ENCODE measurements at regions not wholly inside any gene's neighbourhood (a gene's known extent, or its start where the extent isn't known, plus 50 kb on each side); places are given as distances from the start of the nearest gene placed in this dataset.

DNA sequence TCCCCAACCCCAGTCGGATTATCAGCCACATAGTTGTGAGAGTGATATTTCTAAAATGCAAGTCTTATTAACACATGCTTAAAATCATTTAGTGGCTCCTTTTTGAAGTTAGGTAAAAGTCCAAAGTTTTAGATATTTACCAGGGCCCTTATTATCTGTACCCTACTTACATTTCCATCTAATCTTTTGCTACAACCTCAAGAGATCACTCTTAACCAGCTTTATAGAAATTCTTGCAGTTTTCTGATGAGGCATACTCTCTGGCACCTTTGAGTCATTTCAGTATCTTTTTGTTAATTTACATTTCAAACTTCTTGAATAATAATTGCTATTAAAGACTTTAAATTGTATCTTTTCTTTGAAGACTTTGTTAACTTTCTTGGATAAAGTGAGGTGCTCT is 453.3 kb downstream of the RFPL4B start:
- no peak for DNase-seq (ENCODE audit: low read depth in 2 of 2)

GRCh38 chr6:112800916-112801315 is 453.8 kb downstream of the RFPL4B start:
- DNase-seq (ENCODE audit: low read depth in 2 of 2), result no peak

DNA sequence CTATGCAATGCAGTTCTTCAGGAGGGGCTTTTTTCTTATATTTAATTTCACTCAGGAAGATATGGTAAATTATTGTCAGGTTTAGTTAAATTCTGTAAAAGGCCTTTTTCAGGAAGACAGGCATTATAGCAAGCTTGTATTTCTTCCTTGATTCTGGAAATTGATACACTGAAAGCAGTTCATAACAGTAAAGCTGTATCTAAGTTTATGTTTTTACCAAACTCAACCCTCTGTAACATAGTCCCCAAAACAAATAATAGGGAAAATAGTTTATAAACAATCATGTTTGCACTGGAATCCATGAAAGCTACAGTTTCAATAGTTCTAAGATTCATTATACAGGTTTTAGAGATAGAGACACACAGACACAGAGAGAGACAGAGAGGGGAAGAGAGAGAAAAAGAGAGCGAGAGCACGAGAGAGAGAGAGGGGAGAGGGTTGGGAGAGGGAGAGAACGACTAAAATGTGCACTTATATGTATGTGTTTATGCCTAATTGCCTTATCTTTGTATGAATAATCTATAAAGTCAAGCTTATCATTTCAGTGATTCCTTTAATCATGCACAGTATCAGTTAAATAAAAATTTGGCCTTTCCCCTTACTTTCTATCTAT is 454.4 kb downstream of the RFPL4B start:
- no peak for DNase-seq (ENCODE audit: low read depth in 2 of 2)

DNA sequence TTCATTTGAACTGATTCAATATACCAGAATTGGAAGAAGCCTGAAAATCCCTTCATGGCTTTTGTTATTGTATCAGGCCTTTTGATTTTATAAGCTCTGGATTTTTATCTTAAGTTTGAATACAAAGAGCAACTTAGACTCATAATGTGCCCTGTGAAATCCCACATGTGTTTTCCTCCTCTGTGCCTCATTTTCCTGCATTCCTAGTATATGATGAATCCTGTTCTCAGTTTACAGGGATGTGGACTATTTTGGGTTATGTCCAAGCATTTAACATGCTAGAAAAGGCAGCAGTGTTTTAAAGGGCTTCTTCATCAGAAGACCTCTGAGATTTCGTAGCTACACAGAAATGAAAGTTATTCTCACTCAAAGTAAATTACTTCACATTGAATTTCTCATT is 455.0 kb downstream of the RFPL4B start:
- DNase-seq (ENCODE audit: low read depth in 2 of 2), result no peak

DNA sequence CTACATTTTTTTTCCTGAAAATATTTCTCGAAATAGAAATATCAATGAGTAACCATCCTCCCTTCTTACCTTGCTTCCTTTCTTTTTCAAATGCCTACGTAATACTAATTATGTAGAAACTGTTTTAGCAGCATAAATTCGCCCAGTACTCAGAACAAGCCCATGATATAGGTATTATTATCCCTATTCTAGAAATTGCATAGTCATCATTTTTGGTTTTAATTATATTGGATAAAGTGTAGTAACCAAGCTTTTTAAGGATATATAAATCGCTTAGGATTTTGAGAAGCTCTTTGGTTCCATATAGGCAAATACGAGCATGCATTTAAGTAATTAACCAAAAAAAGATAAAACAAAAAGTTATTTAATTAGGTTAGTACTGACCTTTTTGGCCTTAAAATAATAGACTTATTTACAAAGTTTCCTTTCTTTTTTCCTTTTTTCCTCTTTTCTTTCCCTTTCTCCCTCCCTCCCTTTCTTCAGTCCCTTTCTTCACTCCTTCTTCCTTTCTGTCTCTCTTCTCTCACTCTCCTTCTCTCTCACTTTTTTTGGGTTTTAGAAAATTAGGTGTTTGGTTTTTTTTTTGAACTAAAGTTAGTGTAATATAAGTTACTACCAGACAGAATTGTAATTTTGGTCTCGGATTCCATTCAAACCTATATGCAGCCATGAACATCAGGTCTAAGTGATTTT is 457.7 kb downstream of the RFPL4B start:
- no peak for DNase-seq (ENCODE audit: low read depth in 2 of 2)

- DNase-seq (ENCODE audit: low read depth in 2 of 2), result no peak
Observed at GRCh38 chr6:112806163-112806865, 459.2 kb downstream of the RFPL4B start.

GRCh38 chr6:112821476-112821875 is 474.3 kb downstream of the RFPL4B start:
- no peak for DNase-seq (ENCODE audit: low read depth in 2 of 2)

DNA sequence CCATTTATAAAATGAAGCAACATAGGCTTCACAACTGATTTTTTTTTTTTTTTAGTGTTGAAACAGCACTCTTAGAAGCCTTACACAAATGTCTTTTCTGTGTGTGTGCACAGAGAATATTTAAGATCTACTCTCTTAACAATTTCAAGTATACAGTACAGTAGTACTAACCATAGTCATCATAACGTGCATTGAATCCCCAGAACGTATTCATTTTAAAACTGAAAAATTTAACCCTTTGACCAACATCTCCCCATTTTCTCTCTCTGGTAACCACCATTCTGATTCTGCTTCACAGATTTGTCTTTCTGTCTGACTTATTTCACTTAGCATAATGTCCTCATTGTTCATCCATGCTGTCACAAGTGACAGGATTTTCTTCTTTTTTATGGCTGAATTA is 475.6 kb downstream of the RFPL4B start:
- DNase-seq (ENCODE audit: low read depth in 2 of 2), result no peak

DNA sequence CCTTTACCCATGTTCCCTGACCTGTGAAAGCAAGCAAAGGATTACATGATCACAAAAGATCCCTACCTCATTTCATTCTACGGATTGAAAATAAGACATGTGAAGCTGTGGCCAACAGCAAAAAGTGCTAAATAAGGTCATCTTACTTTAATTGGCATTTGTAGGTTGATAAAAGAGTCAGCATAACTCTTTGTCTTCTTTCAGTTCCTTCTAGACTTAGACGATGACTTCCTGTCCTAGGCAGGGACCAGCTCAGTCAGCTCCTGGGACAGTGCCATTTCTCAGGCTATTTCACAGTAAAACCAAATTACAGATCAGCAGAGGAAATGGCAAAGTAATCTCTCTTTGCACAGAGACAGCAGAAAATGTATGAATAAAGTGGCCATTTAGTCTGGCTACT is 480.7 kb downstream of the RFPL4B start:
- DNase-seq (ENCODE audit: low read depth in 2 of 2), result no peak

GRCh38 chr6:112831022-112831421 is 483.9 kb downstream of the RFPL4B start:
- DNase-seq (ENCODE audit: low read depth in 2 of 2), result no peak

- no peak for DNase-seq (ENCODE audit: low read depth in 2 of 2)
Observed at GRCh38 chr6:112833581-112834131, 486.5 kb downstream of the RFPL4B start.

- DNase-seq (ENCODE audit: low read depth in 2 of 2), result no peak
Observed at GRCh38 chr6:112835078-112835477, 487.9 kb downstream of the RFPL4B start.

DNA sequence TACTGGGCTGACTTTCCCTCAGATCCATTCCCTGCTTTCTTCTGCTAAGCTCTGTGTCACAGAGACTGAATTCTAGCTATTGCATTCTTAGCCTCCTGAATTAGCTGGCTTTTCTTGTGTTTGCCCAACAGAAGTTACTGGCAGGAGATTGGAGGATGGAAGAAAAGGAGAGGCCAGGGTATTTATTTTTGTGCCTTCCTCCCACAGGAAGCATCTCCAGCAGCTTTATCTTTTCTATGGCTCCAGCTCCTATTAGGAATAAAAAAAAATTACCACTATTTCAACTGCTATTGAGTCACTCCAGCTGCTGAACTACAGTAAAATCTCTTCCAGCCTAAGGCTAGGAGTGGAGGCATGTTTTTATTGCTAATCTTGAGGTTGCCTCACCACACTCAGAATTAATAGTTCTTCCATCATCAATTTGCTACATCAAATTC is 492.4 kb downstream of the RFPL4B start:
- no peak for DNase-seq (ENCODE audit: low read depth in 2 of 2)

- DNase-seq (ENCODE audit: low read depth in 2 of 2), result no peak
Observed at GRCh38 chr6:112841553-112842329, 494.6 kb downstream of the RFPL4B start.

DNA sequence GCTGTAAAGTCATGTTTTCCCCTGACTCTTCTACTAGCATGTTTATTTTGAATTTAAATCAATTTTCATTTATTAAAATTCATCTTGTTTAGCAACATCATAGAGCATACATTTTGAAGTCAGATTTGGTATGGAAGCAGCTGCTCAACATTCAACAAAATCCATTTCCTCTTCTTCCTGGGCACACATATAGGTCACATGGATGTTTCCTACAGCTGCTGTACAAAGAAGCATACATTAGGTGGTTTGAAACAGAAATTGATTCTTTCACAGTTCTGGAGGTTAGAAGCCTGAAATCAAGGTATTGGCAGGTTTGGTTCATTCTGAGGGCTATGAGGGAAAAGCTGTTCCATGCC is 495.2 kb downstream of the RFPL4B start:
- DNase-seq (ENCODE audit: low read depth in 2 of 2), result no peak

DNA sequence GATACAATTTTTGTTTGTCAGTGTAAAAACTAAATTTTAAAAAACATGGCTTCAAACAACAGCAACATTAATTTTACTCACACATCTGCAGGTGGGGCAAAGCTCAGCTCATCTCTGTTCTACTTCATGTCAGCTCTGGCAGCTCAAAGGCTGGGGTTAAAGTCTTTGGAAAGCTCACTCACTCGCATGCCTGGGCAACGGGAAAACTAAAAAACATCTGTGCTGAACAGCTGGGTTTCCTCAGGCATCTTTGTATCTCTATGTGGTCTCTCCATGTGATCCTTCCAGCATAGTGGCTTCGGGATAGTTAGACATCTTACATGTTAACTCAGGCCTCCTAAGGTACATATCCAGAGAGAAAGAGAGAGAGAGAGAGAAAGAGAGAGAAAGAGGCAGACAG is 499.6 kb downstream of the RFPL4B start:
- DNase-seq (ENCODE audit: low read depth in 2 of 2), result no peak

GRCh38 chr6:112851146-112851545 is 504.0 kb downstream of the RFPL4B start:
- DNase-seq (ENCODE audit: low read depth in 2 of 2), result no peak

DNA sequence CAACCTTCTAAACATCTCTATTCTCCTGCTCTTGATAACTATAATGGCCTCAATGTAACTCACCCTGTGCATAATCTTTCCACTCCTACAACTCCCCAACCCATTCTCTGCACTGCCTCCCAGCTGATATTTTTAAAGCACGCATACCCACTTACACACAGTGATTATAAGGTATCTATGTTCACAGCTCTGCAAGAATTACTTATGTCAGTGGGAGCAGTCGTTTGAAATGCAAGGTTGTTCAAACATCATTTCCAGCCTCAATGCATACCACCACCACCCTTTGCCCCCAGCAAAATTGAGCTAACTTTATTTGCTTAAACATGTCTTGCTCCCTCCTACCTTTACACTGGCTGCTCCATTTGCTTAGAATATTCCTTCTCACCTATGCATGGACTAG is 506.0 kb downstream of the RFPL4B start:
- no peak for DNase-seq (ENCODE audit: low read depth in 2 of 2)

- DNase-seq (ENCODE audit: low read depth in 2 of 2), result no peak
Observed at GRCh38 chr6:112863753-112864152, 516.6 kb downstream of the RFPL4B start.

GRCh38 chr6:112865131-112865530 is 518.0 kb downstream of the RFPL4B start:
- no peak for DNase-seq (ENCODE audit: low read depth in 2 of 2)

- DNase-seq (ENCODE audit: low read depth in 2 of 2), result no peak
Observed at GRCh38 chr6:112874881-112875280, 527.8 kb downstream of the RFPL4B start.

Data from stimulated activated CD8-positive, alpha-beta memory T cell treated with anti-CD3 and anti-CD28 coated beads, Interleukin-7, amount 100 ng/mL, for 4 hours (primary cell).